ENCODE measurements at regions not wholly inside any gene's neighbourhood (a gene's known extent, or its start where the extent isn't known, plus 50 kb on each side); places are given as distances from the start of the nearest gene placed in this dataset.

DNA sequence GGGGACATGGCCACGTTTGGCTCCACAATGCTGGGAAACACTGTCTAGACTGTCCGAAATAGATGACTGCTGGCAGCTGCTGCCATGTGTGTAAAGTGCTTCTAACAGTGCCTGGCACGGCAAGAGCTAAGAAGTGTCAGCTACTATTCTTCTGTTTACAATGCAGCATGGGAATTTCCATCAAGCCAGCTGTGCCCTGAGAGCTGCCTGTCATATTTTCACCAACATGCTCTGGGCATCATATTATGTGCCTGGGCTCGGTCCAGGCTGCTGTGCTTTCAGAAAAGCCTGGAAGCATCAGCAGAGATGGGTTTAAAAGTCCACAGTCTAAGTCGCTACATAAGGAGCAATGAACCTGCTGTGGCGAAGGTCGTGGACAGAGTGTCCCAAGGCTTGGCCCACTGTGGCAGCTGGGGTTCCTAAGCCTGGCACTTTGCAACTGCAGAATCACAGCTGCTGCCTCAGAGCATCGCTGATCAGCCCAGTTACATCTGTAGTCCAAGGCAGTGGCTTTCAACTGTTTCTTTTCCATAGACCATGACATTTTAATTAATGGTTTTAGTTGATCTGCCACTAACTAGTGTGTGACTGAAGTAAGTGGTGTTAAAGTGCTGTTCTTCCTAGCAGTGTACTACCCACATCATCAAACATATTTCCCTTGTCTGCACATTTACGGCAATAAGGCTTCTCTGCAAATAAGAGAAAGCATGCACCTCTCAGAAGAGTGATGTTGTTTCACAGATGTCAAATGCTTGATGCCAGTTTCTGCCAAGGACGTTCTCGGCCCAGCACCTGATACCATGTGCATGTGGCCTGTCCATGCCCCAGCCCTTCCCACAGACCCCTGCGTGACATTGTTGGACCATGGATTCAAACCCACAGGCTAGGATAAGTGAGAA, 95.7 kb upstream of the C1QTNF9B start:
- H3K9ac ChIP-seq (ENCODE audit: low read depth in 1 of 3, low read length in 3 of 3) = no peak overlapping the region
- no peak overlapping the region for H3K27ac ChIP-seq (ENCODE audit: low read depth, low read length)

DNA sequence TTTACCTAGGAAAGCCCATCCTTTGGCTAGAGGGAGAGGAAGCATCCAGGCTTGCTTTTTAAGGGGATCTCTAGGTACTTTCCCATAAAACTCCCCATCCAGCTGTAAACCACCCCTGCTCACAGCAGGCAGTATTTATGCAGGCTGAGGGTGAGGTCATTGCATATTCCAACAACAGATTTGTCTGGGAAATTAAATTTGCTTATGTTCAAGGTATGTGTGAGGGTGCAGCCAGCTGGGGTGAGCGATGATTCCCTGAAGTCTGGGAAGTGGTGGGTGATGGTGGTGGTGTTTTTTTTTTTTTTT, 96.3 kb upstream of the C1QTNF9B start:
- no peaks in the 10 kb centered on the region for H3K9me3 ChIP-seq (ENCODE audit: control insufficient read depth in 3 of 3, low read length in 3 of 3)
- H3K27me3 ChIP-seq (ENCODE audit: control insufficient read depth in 3 of 3, insufficient read depth in 3 of 3, low read length in 3 of 3) = peaks cover 3 to 11% (median 8%) of the 10 kb centered on the region in 3 donors
- no peak overlapping the region for H3K4me3 ChIP-seq (ENCODE audit: low read length in 3 of 3)
- H3K9ac ChIP-seq (ENCODE audit: low read depth in 1 of 3, low read length in 3 of 3) = no peak overlapping the region
- no peak overlapping the region for H3K27ac ChIP-seq (ENCODE audit: low read depth, low read length)
- no peaks in the 10 kb centered on the region for H3K36me3 ChIP-seq (ENCODE audit: control insufficient read depth in 3 of 3, insufficient read depth in 3 of 3, low read length in 3 of 3)
- H3K4me1 ChIP-seq (ENCODE audit: control insufficient read depth in 3 of 3, insufficient read depth in 3 of 3, low read length in 3 of 3) = peaks cover 0 to 2% (median 2%) of the 10 kb centered on the region in 3 donors

More for the DNA sequence above, 95.7 kb upstream of the C1QTNF9B start:
- H3K36me3 ChIP-seq (ENCODE audit: control insufficient read depth in 3 of 3, insufficient read depth in 3 of 3, low read length in 3 of 3) = no peaks in the 10 kb centered on the region
- H3K4me3 ChIP-seq (ENCODE audit: low read length in 3 of 3) = no peak overlapping the region
- peaks cover 0 to 2% (median 2%) of the 10 kb centered on the region in 3 donors for H3K4me1 ChIP-seq (ENCODE audit: control insufficient read depth in 3 of 3, insufficient read depth in 3 of 3, low read length in 3 of 3)
- no peaks in the 10 kb centered on the region for H3K9me3 ChIP-seq (ENCODE audit: control insufficient read depth in 3 of 3, low read length in 3 of 3)
- peaks cover 3 to 11% (median 8%) of the 10 kb centered on the region in 3 donors for H3K27me3 ChIP-seq (ENCODE audit: control insufficient read depth in 3 of 3, insufficient read depth in 3 of 3, low read length in 3 of 3)

DNA sequence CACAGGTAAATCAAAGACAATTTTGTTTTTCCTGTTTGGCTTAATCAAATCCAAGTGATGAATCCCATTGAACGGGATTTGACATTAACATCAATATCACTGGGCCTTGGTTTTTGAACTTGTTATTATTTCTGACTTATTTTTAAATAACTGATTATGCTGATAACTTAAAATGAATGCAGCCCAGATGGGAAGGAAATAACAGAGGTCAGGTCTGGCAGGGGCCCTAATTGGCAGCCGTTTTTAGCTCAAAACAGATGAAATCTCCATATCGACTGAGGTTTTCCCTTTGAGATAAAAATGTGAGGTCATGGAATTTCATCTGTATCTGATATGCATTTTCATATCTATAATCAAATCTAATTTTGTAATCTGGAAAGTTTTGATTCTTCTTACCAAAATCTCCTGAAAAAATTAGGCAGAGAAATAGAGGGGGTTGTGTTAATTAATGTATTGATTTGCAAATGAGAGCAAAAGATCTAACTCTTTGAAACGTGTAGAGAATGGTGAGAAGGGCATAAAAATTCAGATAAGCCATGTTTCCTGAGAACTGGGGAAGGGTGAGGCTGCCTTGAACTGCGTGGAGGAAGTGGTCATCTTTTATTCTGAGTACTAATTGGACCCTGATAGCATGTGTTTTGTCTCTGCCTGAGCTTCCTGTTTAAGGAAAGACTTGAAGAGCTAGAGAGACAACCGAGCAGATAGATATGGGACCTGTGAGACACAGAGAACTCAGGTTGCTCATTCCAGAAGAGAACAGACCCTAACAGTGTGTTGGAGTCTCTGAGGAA, 98.2 kb upstream of the C1QTNF9B start:
- H3K36me3 ChIP-seq (ENCODE audit: control insufficient read depth in 3 of 3, insufficient read depth in 3 of 3, low read length in 3 of 3) = no peaks in the 10 kb centered on the region
- H3K9ac ChIP-seq (ENCODE audit: low read depth in 1 of 3, low read length in 3 of 3) = no peak overlapping the region
- H3K9me3 ChIP-seq (ENCODE audit: control insufficient read depth in 3 of 3, low read length in 3 of 3) = no peaks in the 10 kb centered on the region
- H3K4me1 ChIP-seq (ENCODE audit: control insufficient read depth in 3 of 3, insufficient read depth in 3 of 3, low read length in 3 of 3) = peaks cover 0 to 2% (median 2%) of the 10 kb centered on the region in 3 donors
- no peak overlapping the region for H3K27ac ChIP-seq (ENCODE audit: low read depth, low read length)
- peaks cover 3 to 7% (median 3%) of the 10 kb centered on the region in 3 donors for H3K27me3 ChIP-seq (ENCODE audit: control insufficient read depth in 3 of 3, insufficient read depth in 3 of 3, low read length in 3 of 3)
- no peak overlapping the region for H3K4me3 ChIP-seq (ENCODE audit: low read length in 3 of 3)

DNA sequence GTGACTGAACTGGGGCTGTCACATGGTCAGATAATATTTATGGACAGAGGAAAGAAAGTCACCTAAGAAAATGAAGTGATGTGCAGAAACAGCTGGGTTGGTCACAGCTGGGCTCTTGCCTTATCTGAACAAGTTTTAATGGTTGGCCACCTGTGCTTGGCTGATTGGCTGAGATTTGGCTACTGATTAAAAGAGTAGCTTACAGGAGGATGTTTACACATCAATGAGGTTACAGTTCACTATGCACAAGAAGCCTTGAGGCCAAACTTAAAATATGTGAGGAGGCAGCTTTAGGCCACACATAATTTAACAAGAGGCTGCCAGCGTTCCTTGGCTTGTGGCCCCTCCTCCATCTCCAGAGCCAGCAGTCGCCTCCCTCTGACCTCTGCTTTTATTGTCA, 99.2 kb upstream of the C1QTNF9B start:
- H3K4me3 ChIP-seq (ENCODE audit: low read length in 3 of 3) = no peak overlapping the region
- no peak overlapping the region for H3K27ac ChIP-seq (ENCODE audit: low read depth, low read length)

DNA sequence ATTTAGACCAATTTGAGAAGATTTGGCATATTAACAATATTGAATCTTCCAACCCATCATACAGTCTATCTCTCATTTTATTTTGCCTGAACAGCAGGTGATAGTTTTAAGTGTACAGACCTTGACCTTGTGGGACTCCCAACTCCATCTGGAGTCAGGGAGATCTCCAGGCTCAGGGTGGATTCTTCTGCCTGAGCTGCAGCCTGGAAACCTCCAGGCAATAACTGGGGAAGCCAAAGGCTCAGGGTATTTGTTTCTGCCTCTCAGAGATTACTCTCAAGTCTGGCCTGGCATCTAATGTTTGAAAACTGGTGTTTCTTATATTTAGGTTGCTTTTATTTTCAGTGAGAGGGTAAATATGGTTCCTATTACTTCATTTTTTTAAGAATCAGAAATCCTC, 102.1 kb upstream of the C1QTNF9B start:
- H3K4me1 ChIP-seq (ENCODE audit: control insufficient read depth in 3 of 3, insufficient read depth in 3 of 3, low read length in 3 of 3) = peaks cover 0 to 2% (median 0%) of the 10 kb centered on the region in 3 donors
- H3K9me3 ChIP-seq (ENCODE audit: control insufficient read depth in 3 of 3, low read length in 3 of 3) = no peaks in the 10 kb centered on the region
- no peaks in the 10 kb centered on the region for H3K36me3 ChIP-seq (ENCODE audit: control insufficient read depth in 3 of 3, insufficient read depth in 3 of 3, low read length in 3 of 3)
- no peak overlapping the region for H3K9ac ChIP-seq (ENCODE audit: low read depth in 1 of 3, low read length in 3 of 3)
- H3K27me3 ChIP-seq (ENCODE audit: control insufficient read depth in 3 of 3, insufficient read depth in 3 of 3, low read length in 3 of 3) = peaks cover 0 to 4% (median 0%) of the 10 kb centered on the region in 3 donors
- H3K27ac ChIP-seq (ENCODE audit: low read depth, low read length) = no peak overlapping the region
- no peak overlapping the region for H3K4me3 ChIP-seq (ENCODE audit: low read length in 3 of 3)

More for the DNA sequence above, 99.2 kb upstream of the C1QTNF9B start:
- peaks cover 0 to 2% (median 2%) of the 10 kb centered on the region in 3 donors for H3K4me1 ChIP-seq (ENCODE audit: control insufficient read depth in 3 of 3, insufficient read depth in 3 of 3, low read length in 3 of 3)
- H3K9ac ChIP-seq (ENCODE audit: low read depth in 1 of 3, low read length in 3 of 3) = no peak overlapping the region
- H3K36me3 ChIP-seq (ENCODE audit: control insufficient read depth in 3 of 3, insufficient read depth in 3 of 3, low read length in 3 of 3) = no peaks in the 10 kb centered on the region
- peaks cover 0 to 7% (median 3%) of the 10 kb centered on the region in 3 donors for H3K27me3 ChIP-seq (ENCODE audit: control insufficient read depth in 3 of 3, insufficient read depth in 3 of 3, low read length in 3 of 3)
- H3K9me3 ChIP-seq (ENCODE audit: control insufficient read depth in 3 of 3, low read length in 3 of 3) = no peaks in the 10 kb centered on the region

DNA sequence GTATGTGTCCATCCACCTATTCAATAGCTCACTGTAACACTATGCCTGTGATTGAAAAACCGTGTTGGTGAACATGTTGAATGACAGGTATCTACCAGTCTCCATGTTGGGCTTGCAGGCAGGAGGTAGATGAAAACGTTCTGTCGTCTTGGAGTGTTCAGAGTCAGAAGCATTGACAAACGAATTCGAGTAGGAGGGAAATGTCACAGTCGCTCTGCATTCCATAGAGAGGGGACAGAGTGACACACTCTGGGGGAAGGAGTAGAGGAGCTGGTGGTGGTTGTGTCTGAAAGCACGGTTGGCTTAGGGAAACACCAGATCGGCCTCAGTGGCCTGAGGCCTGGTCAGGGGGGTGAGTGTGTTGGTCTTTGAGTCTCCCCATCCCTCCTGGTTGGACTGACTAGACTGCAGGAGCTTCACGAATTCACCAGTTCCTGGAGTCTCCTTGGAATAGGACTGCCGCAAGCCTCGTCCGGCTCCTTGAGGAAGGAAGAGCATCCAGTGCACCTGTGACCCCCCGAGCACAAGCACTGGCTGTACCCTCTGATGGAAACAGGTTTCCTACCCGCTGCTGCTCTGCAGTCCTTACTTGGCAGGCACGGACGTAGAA, 105.0 kb upstream of the C1QTNF9B start:
- Histone ChIP-seq H3K27ac (ENCODE audit: low read depth, low read length) (no peak overlapping the region), H3K27me3 (ENCODE audit: control insufficient read depth in 3 of 3, insufficient read depth in 3 of 3, low read length in 3 of 3) (peaks cover 0 to 4% (median 0%) of the 10 kb centered on the region in 3 donors), H3K9me3 (ENCODE audit: control insufficient read depth in 3 of 3, low read length in 3 of 3) (no peaks in the 10 kb centered on the region), H3K36me3 (ENCODE audit: control insufficient read depth in 3 of 3, insufficient read depth in 3 of 3, low read length in 3 of 3) (no peaks in the 10 kb centered on the region), H3K4me3 (ENCODE audit: low read length in 3 of 3) (no peak overlapping the region), H3K9ac (ENCODE audit: low read depth in 1 of 3, low read length in 3 of 3) (no peak overlapping the region), H3K4me1 (ENCODE audit: control insufficient read depth in 3 of 3, insufficient read depth in 3 of 3, low read length in 3 of 3) (no peaks in the 10 kb centered on the region)

DNA sequence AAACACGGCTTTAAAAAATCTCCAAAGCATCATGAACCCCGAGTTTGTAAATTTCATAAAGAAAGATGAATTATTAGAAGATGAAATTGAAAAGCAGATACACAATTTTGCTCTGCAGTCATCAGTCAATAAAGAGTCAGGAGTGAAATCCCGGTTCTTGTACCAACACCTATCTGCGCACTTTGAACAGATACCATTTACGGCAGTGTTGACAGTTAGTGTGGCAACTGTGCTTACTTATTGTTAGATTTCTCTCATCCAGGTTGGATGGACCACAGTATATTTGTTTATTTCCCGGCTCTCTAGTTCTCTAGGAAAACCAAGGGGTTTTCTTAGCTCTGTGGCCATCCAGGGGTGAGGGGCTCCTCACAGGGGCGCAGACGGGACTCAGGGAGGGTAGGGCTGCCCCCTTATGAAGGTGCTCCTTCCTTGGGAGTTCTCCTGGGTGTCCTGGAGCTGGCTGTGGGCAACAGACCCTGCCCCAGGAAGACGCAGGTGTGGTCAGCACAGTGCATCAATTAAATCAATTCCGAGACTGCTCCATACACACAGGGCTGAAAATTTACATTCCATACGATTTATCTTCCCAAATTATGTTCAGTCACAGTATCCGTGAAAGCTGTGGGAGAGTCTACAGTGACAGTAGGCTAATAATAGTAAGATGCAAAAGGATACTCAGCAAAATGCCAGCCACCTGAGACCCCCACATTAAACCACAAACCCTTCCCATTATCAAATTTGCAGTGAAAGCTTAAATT, 107.0 kb upstream of the C1QTNF9B start:
- H3K36me3 ChIP-seq (ENCODE audit: control insufficient read depth in 3 of 3, insufficient read depth in 3 of 3, low read length in 3 of 3) = no peaks in the 10 kb centered on the region
- no peak overlapping the region for H3K9ac ChIP-seq (ENCODE audit: low read depth in 1 of 3, low read length in 3 of 3)
- H3K9me3 ChIP-seq (ENCODE audit: control insufficient read depth in 3 of 3, low read length in 3 of 3) = no peaks in the 10 kb centered on the region
- peaks cover 0 to 4% (median 0%) of the 10 kb centered on the region in 3 donors for H3K27me3 ChIP-seq (ENCODE audit: control insufficient read depth in 3 of 3, insufficient read depth in 3 of 3, low read length in 3 of 3)
- H3K4me3 ChIP-seq (ENCODE audit: low read length in 3 of 3) = no peak overlapping the region
- H3K27ac ChIP-seq (ENCODE audit: low read depth, low read length) = no peak overlapping the region
- no peaks in the 10 kb centered on the region for H3K4me1 ChIP-seq (ENCODE audit: control insufficient read depth in 3 of 3, insufficient read depth in 3 of 3, low read length in 3 of 3)

DNA sequence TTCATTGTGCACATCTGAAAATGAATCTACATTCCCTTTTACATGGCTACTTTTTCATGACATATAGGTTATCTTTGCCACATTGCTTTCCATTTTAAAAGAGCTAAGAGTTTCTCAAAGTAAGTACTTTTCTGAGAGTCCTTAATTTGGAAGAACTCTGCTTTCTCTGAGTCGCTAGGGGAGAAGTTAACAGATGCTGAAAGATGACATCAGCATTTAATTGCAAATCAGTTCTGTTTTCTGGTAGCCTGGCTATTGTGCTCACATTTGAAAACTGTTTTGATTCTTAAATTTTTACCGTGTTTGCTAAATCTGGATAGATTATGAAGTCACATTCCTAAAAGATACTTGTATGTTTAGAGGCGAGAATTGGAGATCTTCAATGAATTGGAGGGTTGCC, 107.7 kb upstream of the C1QTNF9B start:
- Histone ChIP-seq H3K36me3 (ENCODE audit: control insufficient read depth in 3 of 3, insufficient read depth in 3 of 3, low read length in 3 of 3) (no peaks in the 10 kb centered on the region), H3K4me1 (ENCODE audit: control insufficient read depth in 3 of 3, insufficient read depth in 3 of 3, low read length in 3 of 3) (no peaks in the 10 kb centered on the region), H3K9ac (ENCODE audit: low read depth in 1 of 3, low read length in 3 of 3) (no peak overlapping the region), H3K9me3 (ENCODE audit: control insufficient read depth in 3 of 3, low read length in 3 of 3) (no peaks in the 10 kb centered on the region), H3K4me3 (ENCODE audit: low read length in 3 of 3) (no peak overlapping the region), H3K27me3 (ENCODE audit: control insufficient read depth in 3 of 3, insufficient read depth in 3 of 3, low read length in 3 of 3) (peaks cover 0 to 4% (median 0%) of the 10 kb centered on the region in 3 donors), H3K27ac (ENCODE audit: low read depth, low read length) (no peak overlapping the region)

DNA sequence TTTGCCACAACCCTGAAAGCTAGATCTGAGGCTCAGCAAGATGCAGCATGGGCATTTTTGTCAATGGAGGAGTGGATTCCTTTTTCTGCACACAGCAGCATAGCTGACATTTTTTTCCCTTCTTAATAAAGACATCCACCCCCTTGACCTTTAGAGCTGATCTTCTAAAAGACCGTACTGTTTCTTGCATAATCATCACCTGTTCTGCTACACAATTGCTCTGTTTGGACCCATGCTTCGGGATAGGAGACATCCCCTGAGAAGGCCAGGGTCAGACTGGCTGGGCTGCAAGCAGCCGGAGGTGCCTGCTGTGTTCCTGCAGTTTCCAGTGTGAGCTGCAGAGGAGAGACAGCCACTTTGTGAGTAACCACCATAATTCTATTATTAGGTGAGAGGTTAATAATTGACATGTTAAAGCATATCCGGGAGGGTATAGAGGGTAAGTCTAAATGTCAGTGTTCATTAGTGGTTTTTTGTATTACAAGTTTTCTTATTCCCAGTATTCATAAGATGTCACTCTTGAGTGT, 108.5 kb upstream of the C1QTNF9B start:
- H3K4me1 ChIP-seq (ENCODE audit: control insufficient read depth in 3 of 3, insufficient read depth in 3 of 3, low read length in 3 of 3) = no peaks in the 10 kb centered on the region
- H3K27ac ChIP-seq (ENCODE audit: low read depth, low read length) = no peak overlapping the region
- no peak overlapping the region for H3K4me3 ChIP-seq (ENCODE audit: low read length in 3 of 3)
- no peaks in the 10 kb centered on the region for H3K36me3 ChIP-seq (ENCODE audit: control insufficient read depth in 3 of 3, insufficient read depth in 3 of 3, low read length in 3 of 3)
- no peak overlapping the region for H3K9ac ChIP-seq (ENCODE audit: low read depth in 1 of 3, low read length in 3 of 3)
- peaks cover 0 to 4% (median 0%) of the 10 kb centered on the region in 3 donors for H3K27me3 ChIP-seq (ENCODE audit: control insufficient read depth in 3 of 3, insufficient read depth in 3 of 3, low read length in 3 of 3)
- no peaks in the 10 kb centered on the region for H3K9me3 ChIP-seq (ENCODE audit: control insufficient read depth in 3 of 3, low read length in 3 of 3)

All from skeletal muscle tissue (tissue), 3 donors.